ENCODE measurements at regions not wholly inside any gene's neighbourhood (a gene's known extent, or its start where the extent isn't known, plus 50 kb on each side); places are given as distances from the start of the nearest gene placed in this dataset.

GRCh38 chr9:127553793-127554192 lies 58.3 kb upstream of the STXBP1 start:
- no peak for DNase-seq

- no peak for DNase-seq
These were observed 56.9 kb upstream of the STXBP1 start for GRCh38 chr9:127554966-127555839.

GRCh38 chr9:127555840-127556820 lies 55.9 kb upstream of the STXBP1 start:
- peak in 4 of 5 experiments; percentile 12 to 85 (median 35) for DNase-seq

DNA sequence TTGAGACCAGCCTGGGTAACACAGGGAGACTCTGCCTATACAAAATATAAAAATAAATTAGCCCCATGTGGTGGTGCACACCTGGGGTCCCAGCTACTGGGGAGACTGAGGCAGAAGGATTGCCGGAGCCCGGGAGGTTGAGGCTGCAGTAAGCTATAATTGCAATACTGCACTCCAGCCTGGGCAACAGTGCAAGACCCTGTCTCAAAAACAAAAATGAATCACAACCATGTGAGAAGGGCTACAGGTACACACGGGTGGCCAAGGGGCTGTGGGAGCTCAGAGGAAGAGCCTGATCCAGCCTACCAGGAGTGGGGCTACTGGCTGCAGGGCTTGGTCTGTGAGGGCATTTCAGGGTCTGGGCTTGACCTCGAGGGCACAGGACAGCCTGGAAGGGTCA lies 55.2 kb upstream of the STXBP1 start:
- no peak for DNase-seq

GRCh38 chr9:127557466-127557869 lies 54.6 kb upstream of the STXBP1 start:
- peak in 1 of 5 experiments; percentile 51 for DNase-seq

DNA sequence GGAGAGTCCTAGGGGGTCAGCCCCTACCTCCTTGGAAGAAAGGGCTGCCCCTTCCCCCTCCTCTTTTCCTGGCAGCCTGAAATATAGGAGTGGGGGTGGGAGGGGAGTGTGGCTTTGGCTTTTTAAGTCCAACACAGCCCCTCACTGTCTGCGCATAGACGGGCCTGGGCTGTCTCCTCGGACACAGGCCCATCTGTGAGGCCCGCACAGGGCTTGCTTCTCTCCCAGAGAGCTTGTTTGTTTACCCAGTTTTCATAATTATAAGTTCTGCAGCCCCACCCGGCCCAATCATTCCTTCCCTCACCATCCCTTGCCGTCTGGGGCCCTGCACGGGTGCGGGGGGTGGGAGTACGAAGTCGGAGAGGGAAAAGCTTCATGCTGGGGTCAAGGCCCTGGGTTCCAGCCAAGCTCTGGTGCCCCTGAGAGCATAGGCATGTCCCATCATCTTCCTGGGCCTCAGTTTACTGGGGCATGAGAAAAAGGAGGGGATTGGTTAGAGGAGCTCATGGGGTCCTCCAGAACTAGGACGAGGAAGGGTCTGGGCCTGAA lies 54.0 kb upstream of the STXBP1 start:
- no peak for DNase-seq

DNA sequence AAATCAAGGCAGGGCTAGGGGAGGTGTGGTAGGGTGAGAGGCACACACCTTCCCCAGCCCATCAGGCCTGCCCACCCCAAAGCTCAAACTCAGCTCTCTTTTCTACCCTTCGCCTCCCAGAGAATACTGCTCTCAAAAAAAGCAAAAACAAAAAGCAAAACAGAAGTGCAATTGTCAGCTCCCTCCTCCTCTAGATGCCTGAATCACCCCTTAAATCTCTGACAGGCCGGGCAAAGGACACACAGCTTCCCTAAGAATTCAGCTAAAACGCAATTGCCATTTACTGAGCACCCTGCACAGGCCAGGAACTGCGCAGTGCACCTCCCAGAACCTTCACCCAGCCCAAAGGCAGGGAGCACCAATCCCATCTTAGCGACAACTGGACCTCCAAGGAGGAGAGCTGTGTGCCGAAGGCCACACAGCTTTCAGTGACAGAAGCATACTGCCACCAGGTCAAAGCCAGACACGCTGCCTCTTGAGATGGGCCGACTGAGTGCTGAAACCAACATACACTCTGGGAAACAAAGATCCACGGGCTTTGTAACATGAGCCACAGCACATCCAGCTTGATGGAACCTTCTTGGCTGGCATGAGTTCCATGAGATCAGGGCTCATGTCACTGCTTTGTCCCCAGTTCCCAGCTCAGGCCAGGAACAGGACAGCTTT lies 53.4 kb upstream of the STXBP1 start:
- DNase-seq: no peak

DNA sequence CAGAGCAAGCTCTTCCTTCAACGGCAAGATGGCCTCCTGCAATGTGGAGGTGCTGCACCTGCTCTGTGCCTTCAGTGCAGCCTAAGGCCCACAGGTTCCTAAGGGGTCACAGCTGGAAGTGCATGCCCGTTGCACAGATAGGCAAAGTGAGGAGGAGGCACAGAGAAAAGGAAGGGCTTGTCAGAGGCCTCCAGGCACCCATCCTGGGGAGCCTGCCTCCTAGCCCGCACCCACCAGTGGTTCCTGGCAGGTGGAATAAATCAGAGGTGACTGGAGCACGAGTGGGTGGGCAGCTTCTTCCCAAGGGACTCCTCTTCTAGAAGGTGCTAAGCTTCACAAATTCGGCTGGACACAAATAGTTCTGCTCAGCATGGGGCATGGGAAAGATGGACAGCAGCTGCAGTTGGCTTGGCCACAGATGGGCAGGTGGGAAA lies 52.8 kb upstream of the STXBP1 start:
- DNase-seq: no peak

DNA sequence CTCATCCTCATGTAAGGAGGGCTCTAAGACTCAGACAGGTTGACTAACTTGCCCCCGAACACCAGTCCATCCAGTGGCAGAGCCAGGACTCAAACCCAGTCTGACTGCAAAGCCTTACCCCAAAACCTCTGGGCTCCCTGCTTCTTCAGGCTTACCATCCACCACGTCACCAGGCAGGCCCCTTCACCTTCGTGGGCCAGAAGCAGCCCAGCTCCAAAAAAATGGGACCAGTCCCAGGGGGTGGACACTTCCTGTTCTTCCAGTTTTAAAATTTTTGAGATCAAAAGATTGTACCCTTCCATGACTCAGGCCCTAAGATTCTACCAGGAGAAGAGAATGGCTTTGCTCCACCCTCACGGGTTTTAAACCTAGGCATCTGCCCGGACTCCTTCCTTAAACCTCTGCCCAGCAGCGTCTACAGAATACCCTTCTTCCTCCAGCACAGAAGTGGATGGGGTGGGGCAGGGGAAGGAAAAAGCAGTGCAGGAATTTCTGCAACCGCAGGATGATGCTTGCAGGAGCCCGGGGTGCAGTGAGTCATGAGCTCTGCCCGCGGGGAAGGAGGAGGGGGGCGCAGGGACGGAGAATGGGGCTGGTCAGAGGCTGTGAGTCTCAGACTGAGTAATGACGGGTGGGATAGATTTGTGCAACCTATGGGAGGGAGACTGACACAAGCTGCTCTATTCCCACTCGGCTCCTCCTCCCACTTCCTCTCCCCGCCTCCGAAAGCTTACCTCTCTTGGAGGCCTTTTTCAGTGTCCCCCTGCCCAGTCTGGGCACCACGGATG lies 50.4 kb upstream of the STXBP1 start:
- no peak for DNase-seq
